Neural progenitor cell (in vitro differentiated cells): ENCODE measurements at regions not wholly inside any gene's neighbourhood (a gene's known extent, or its start where the extent isn't known, plus 50 kb on each side); places are given as distances from the start of the nearest gene placed in this dataset.
A peak's percentile ranks its signal among the peaks of the same experiment; 100 is the strongest.

ENCODE experiments used
- DNase-seq: peaks from one replicate; pipeline ENCODE4 v3.0.0-alpha.2; 2016; ENCODE audit warnings: low spot score
- H2AFZ ChIP-seq: fragments of 200-600 bp; sonication (generic); replicated peaks from 2 replicates; pipeline ENCODE4 v1.6.1; 2016; ENCODE audit warnings: antibody characterized with exemption
- H3F3A ChIP-seq: fragments of 200-600 bp; sonication (generic); 2 replicates; pipeline ENCODE4 v1.6.1; 2016; ENCODE audit warnings: antibody characterized with exemption, low read depth
- H3K27ac ChIP-seq: fragments of 200-600 bp; sonication (generic); 2 replicates; pipeline ENCODE4 v1.5.1; 2016; ENCODE audit warnings: mild to moderate bottlenecking
- H3K27me3 ChIP-seq: fragments of 200-600 bp; sonication (generic); 2 replicates; pipeline ENCODE4 v1.6.1; 2016; ENCODE audit warnings: mild to moderate bottlenecking, moderate library complexity
- H3K36me3 ChIP-seq: fragments of 200-600 bp; sonication (generic); 2 replicates; pipeline ENCODE4 v1.5.1; 2016
- H3K4me1 ChIP-seq: fragments of 200-600 bp; sonication (generic); 2 replicates; pipeline ENCODE4 v1.6.1; 2016; ENCODE audit warnings: mixed run types
- H3K4me2 ChIP-seq: fragments of 200-600 bp; sonication (generic); 2 replicates; pipeline ENCODE4 v1.6.1; 2016
- H3K4me3 ChIP-seq: fragments of 200-600 bp; sonication (generic); 2 replicates; pipeline ENCODE4 v1.5.1; 2016
- H3K79me2 ChIP-seq: fragments of 200-600 bp; sonication (generic); 2 replicates; pipeline ENCODE4 v1.6.1; 2016; ENCODE audit warnings: low read depth
- H3K9ac ChIP-seq: fragments of 200-600 bp; sonication (generic); 2 replicates; pipeline ENCODE4 v1.6.1; 2016
- H3K9me3 ChIP-seq: fragments of 200-600 bp; sonication (generic); 2 replicates; pipeline ENCODE4 v1.5.1; 2016; ENCODE audit warnings: low read depth
- H4K20me1 ChIP-seq: fragments of 200-600 bp; sonication (generic); 2 replicates; pipeline ENCODE4 v1.6.1; 2016; ENCODE audit warnings: low read depth
- H3K27ac Mint-ChIP-seq: 3 replicates; pipeline ENCODE4 v1.8.0; 2021; ENCODE audit warnings: mixed read lengths
- H3K27me3 Mint-ChIP-seq: 2 replicates; pipeline ENCODE4 v1.8.0; 2022; ENCODE audit warnings: low read depth, mild to moderate bottlenecking, inconsistent platforms, moderate library complexity, mixed read lengths; ENCODE audit not compliant: insufficient read depth
- H3K36me3 Mint-ChIP-seq: 3 replicates; pipeline ENCODE4 v1.8.0; 2021; ENCODE audit warnings: mixed read lengths
- H3K4me1 Mint-ChIP-seq: 3 replicates; pipeline ENCODE4 v1.8.0; 2021; ENCODE audit warnings: mixed read lengths
- H3K4me3 Mint-ChIP-seq: 3 replicates; pipeline ENCODE4 v1.8.0; 2021; ENCODE audit warnings: mild to moderate bottlenecking, moderate library complexity, mixed read lengths
- H3K9me3 Mint-ChIP-seq: 3 replicates; pipeline ENCODE4 v1.8.0; 2020; ENCODE audit warnings: mixed read lengths
- EZH2 ChIP-seq: fragments of 200-600 bp; sonication (generic); IDR thresholded peaks from 2 replicates; pipeline ENCODE4 v1.6.1; 2017; ENCODE audit warnings: antibody characterized with exemption, mild to moderate bottlenecking, moderate library complexity
- EZH2phosphoT487 ChIP-seq: fragments of 200-600 bp; sonication (generic); IDR thresholded peaks from 2 replicates; pipeline ENCODE4 v1.6.1; 2017; ENCODE audit warnings: antibody characterized with exemption
- TF ChIP-seq, protein P1 (sequence below): fragments of 200-600 bp; sonication (generic); IDR thresholded peaks from 2 replicates; pipeline ENCODE4 v1.5.1; 2017; ENCODE audit warnings: antibody characterized with exemption, mild to moderate bottlenecking

- Mint-ChIP-seq H3K36me3 (no peaks in the 10 kb centered on the region), H3K4me1 (no peaks in the 10 kb centered on the region), H3K27ac (no peak overlapping the region), H3K9me3 (no peaks in the 10 kb centered on the region), H3K27me3 (peaks cover 3% of the 10 kb centered on the region), H3K4me3 (no peak overlapping the region)
- no peak overlapping the region for H3K4me3 ChIP-seq
- H3K36me3 ChIP-seq, result no peaks in the 10 kb centered on the region
- H3K27ac ChIP-seq, result no peak overlapping the region
- H3K9ac ChIP-seq, result no peak overlapping the region
- H4K20me1 ChIP-seq, result no peaks in the 10 kb centered on the region
- no peaks in the 10 kb centered on the region for H3K79me2 ChIP-seq
- no peaks in the 10 kb centered on the region for H3K4me1 ChIP-seq
- DNase-seq, result no peak
- no peak overlapping the region for H3K4me2 ChIP-seq
- H2AFZ ChIP-seq, result no peak overlapping the region
- TF ChIP-seq EZH2 (no peak), EZH2phosphoT487 (no peak)
- TF ChIP-seq, protein P1, sequence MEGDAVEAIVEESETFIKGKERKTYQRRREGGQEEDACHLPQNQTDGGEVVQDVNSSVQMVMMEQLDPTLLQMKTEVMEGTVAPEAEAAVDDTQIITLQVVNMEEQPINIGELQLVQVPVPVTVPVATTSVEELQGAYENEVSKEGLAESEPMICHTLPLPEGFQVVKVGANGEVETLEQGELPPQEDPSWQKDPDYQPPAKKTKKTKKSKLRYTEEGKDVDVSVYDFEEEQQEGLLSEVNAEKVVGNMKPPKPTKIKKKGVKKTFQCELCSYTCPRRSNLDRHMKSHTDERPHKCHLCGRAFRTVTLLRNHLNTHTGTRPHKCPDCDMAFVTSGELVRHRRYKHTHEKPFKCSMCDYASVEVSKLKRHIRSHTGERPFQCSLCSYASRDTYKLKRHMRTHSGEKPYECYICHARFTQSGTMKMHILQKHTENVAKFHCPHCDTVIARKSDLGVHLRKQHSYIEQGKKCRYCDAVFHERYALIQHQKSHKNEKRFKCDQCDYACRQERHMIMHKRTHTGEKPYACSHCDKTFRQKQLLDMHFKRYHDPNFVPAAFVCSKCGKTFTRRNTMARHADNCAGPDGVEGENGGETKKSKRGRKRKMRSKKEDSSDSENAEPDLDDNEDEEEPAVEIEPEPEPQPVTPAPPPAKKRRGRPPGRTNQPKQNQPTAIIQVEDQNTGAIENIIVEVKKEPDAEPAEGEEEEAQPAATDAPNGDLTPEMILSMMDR, result no peak
- no peaks in the 10 kb centered on the region for H3K9me3 ChIP-seq
- no peaks in the 10 kb centered on the region for H3F3A ChIP-seq
- no peaks in the 10 kb centered on the region for H3K27me3 ChIP-seq
These were observed 272.6 kb downstream of the TRIML1 start for GRCh38 chr4:188411805-188412204.

GRCh38 chr4:188412499-188412898, 273.3 kb downstream of the TRIML1 start:
- Histone ChIP-seq H3K9me3 (no peaks in the 10 kb centered on the region), H3K79me2 (no peaks in the 10 kb centered on the region), H3K27ac (no peak overlapping the region), H3K9ac (no peak overlapping the region), H3K4me3 (no peak overlapping the region), H3K27me3 (no peaks in the 10 kb centered on the region), H3K4me2 (no peak overlapping the region), H3F3A (no peaks in the 10 kb centered on the region), H3K4me1 (no peaks in the 10 kb centered on the region), H2AFZ (no peak overlapping the region), H3K36me3 (no peaks in the 10 kb centered on the region), H4K20me1 (no peaks in the 10 kb centered on the region)
- Mint-ChIP-seq H3K27me3 (peaks cover 2% of the 10 kb centered on the region), H3K4me3 (no peak overlapping the region), H3K4me1 (no peaks in the 10 kb centered on the region), H3K36me3 (no peaks in the 10 kb centered on the region), H3K27ac (no peak overlapping the region), H3K9me3 (no peaks in the 10 kb centered on the region)
- TF ChIP-seq EZH2phosphoT487, result no peak
- TF ChIP-seq, protein P1, result no peak
- TF ChIP-seq EZH2, result no peak
- DNase-seq, result no peak

- Mint-ChIP-seq H3K4me1 (no peaks in the 10 kb centered on the region), H3K27me3 (no peaks in the 10 kb centered on the region), H3K27ac (peak overlapping the region; percentile 39), H3K4me3 (no peak overlapping the region), H3K9me3 (no peaks in the 10 kb centered on the region), H3K36me3 (no peaks in the 10 kb centered on the region)
- H3K79me2 ChIP-seq, result no peaks in the 10 kb centered on the region
- H3K4me2 ChIP-seq, result no peak overlapping the region
- no peaks in the 10 kb centered on the region for H3K36me3 ChIP-seq
- H4K20me1 ChIP-seq, result no peaks in the 10 kb centered on the region
- no peak overlapping the region for H3K27ac ChIP-seq
- TF ChIP-seq EZH2phosphoT487 (no peak), EZH2 (no peak)
- TF ChIP-seq, protein P1, result no peak
- no peaks in the 10 kb centered on the region for H3F3A ChIP-seq
- no peaks in the 10 kb centered on the region for H3K27me3 ChIP-seq
- DNase-seq, result no peak
- no peaks in the 10 kb centered on the region for H3K9me3 ChIP-seq
- no peaks in the 10 kb centered on the region for H3K4me1 ChIP-seq
- H2AFZ ChIP-seq, result no peak overlapping the region
- H3K4me3 ChIP-seq, result no peak overlapping the region
- no peak overlapping the region for H3K9ac ChIP-seq
These were observed 275.2 kb downstream of the TRIML1 start for GRCh38 chr4:188414441-188414840.

DNA sequence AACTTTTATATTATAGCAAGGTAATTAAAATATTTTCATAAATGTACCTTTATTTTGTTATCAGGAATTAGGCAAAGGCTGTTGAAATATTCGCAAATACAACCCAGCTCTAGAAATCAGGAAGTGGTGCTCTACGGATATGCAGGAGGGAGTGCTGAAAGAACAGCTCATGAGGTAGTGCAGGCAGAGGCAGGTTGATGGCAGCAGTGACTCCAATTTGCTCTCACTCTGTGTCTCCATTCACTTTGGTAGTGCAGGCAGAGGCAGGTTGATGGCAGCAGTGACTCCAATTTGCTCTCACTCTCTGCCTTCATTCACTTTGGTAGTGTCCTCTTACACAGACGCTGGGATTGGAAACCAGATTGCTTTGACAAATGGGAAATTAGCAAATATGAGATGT, 277.9 kb downstream of the TRIML1 start:
- Histone ChIP-seq H4K20me1 (no peaks in the 10 kb centered on the region), H3K9ac (no peak overlapping the region), H3K4me2 (no peak overlapping the region), H3K9me3 (no peaks in the 10 kb centered on the region), H3K4me1 (no peaks in the 10 kb centered on the region), H3F3A (no peaks in the 10 kb centered on the region), H3K79me2 (no peaks in the 10 kb centered on the region), H3K27me3 (no peaks in the 10 kb centered on the region), H3K4me3 (no peak overlapping the region), H3K27ac (no peak overlapping the region), H3K36me3 (no peaks in the 10 kb centered on the region), H2AFZ (no peak overlapping the region)
- Mint-ChIP-seq H3K4me1 (no peaks in the 10 kb centered on the region), H3K36me3 (no peaks in the 10 kb centered on the region), H3K27ac (no peak overlapping the region), H3K4me3 (no peak overlapping the region), H3K27me3 (no peaks in the 10 kb centered on the region), H3K9me3 (no peaks in the 10 kb centered on the region)
- peak; percentile 66 for DNase-seq
- TF ChIP-seq EZH2phosphoT487, result no peak
- no peak for TF ChIP-seq EZH2
- TF ChIP-seq, protein P1, result peak; percentile 50
